ENCODE measurements at regions not wholly inside any gene's neighbourhood (a gene's known extent, or its start where the extent isn't known, plus 50 kb on each side); places are given as distances from the start of the nearest gene placed in this dataset.

DNA sequence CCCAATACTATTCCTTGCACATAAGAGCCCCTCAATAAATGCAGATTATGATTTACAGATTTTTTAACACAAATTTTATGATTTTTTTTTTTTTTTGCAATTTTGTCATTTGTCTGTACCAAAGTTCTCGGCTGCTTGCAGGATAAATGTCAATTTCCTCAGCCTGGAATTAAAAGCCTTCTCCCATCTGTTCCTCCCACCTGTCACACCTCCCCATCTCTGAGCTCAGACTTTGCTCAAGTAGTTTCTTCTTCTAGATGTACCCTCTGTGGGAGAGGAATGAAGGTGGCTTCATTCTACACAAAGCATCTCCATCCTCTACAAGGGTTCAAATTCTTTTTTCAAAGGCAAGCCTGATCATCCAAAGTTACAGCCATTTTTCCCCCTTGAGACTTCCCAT is 153.7 kb upstream of the GRAMD2B start:
- DNase-seq = no peak
- TF ChIP-seq, protein P1, sequence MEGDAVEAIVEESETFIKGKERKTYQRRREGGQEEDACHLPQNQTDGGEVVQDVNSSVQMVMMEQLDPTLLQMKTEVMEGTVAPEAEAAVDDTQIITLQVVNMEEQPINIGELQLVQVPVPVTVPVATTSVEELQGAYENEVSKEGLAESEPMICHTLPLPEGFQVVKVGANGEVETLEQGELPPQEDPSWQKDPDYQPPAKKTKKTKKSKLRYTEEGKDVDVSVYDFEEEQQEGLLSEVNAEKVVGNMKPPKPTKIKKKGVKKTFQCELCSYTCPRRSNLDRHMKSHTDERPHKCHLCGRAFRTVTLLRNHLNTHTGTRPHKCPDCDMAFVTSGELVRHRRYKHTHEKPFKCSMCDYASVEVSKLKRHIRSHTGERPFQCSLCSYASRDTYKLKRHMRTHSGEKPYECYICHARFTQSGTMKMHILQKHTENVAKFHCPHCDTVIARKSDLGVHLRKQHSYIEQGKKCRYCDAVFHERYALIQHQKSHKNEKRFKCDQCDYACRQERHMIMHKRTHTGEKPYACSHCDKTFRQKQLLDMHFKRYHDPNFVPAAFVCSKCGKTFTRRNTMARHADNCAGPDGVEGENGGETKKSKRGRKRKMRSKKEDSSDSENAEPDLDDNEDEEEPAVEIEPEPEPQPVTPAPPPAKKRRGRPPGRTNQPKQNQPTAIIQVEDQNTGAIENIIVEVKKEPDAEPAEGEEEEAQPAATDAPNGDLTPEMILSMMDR (conservative IDR thresholded peaks at IDR 0.05) = no peak
- Histone ChIP-seq H3K4me3 (ENCODE audit: low read length) (no peak overlapping the region), H3K36me3 (ENCODE audit: control insufficient read depth, insufficient read depth, low read length) (no peaks in the 10 kb centered on the region), H3K4me1 (ENCODE audit: control insufficient read depth, insufficient read depth, low read length) (no peaks in the 10 kb centered on the region), H3K27ac (ENCODE audit: low read depth, low read length) (no peak overlapping the region), H3K9me3 (ENCODE audit: control insufficient read depth, low read length) (peaks cover 10% of the 10 kb centered on the region), H3K9ac (ENCODE audit: extremely low read depth, low read length, poor library complexity, severe bottlenecking) (no peak overlapping the region), H3K27me3 (ENCODE audit: control insufficient read depth, insufficient read depth, low read length, poor library complexity, severe bottlenecking) (no peaks in the 10 kb centered on the region)
- Mint-ChIP-seq H3K27ac (no peak overlapping the region), H3K4me3 (no peak overlapping the region), H3K4me1 (no peaks in the 10 kb centered on the region), H3K36me3 (ENCODE audit: low read depth) (no peaks in the 10 kb centered on the region), H3K9me3 (no peaks in the 10 kb centered on the region), H3K27me3 (ENCODE audit: insufficient read depth) (peaks cover 2% of the 10 kb centered on the region)
- WGBS, 2 experiments (ENCODE audit: insufficient coverage in 1 of 2, insufficient read length in 1 of 2) = 95% methylated on average over 1 of the region's 1 CpG; no CpG with 5 or more reads in 1 of the 2 experiments

GRCh38 chr5:126271141-126271540 is 152.1 kb upstream of the GRAMD2B start:
- Histone ChIP-seq H3K9me3 (ENCODE audit: control insufficient read depth, low read length) (no peaks in the 10 kb centered on the region), H3K4me1 (ENCODE audit: control insufficient read depth, insufficient read depth, low read length) (no peaks in the 10 kb centered on the region), H3K27ac (ENCODE audit: low read depth, low read length) (no peak overlapping the region), H3K9ac (ENCODE audit: extremely low read depth, low read length, poor library complexity, severe bottlenecking) (no peak overlapping the region), H3K27me3 (ENCODE audit: control insufficient read depth, insufficient read depth, low read length, poor library complexity, severe bottlenecking) (no peaks in the 10 kb centered on the region), H3K4me3 (ENCODE audit: low read length) (no peak overlapping the region), H3K36me3 (ENCODE audit: control insufficient read depth, insufficient read depth, low read length) (no peaks in the 10 kb centered on the region)
- Mint-ChIP-seq H3K4me3 (no peak overlapping the region), H3K27me3 (ENCODE audit: insufficient read depth) (peaks cover 2% of the 10 kb centered on the region), H3K9me3 (no peaks in the 10 kb centered on the region), H3K36me3 (ENCODE audit: low read depth) (no peaks in the 10 kb centered on the region), H3K27ac (no peak overlapping the region), H3K4me1 (no peaks in the 10 kb centered on the region)
- DNase-seq = no peak
- TF ChIP-seq, protein P1 (conservative IDR thresholded peaks at IDR 0.05) = no peak
- 94 to 100% methylated on average over 1 to 3 of the region's 3 CpGs for WGBS, 2 experiments (ENCODE audit: insufficient coverage in 1 of 2, insufficient read length in 1 of 2)

DNA sequence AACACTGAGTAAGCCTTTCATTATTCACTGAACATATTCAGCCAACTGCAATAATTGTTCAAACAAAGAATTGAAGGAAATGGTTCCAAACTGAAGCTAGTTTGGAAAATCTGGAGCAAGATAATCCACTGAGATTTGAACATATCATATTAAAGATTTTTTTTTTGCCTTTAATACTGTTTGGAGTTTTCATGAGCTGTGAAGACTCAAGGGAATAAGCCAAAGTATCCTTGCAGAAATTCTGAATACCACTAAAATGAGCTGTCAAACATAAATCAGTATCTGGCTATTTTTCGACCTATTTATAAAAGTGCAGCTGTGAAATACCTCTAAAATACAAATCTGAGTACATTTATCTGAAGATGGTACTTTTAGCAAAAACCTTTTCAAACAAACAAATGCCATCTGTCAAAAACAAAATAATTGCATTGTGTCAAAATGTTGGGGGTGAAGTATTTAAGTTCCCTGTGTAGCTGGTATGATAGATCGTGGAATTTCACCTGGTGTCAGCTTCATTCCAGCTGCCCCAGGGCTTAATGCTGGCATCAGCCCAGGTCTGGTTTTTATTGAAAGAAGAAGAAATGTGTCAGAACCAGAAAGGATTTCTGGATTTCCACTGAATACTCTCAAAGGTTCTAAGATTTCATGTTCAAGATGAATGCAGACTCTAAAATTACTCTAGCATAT is 149.0 kb upstream of the GRAMD2B start:
- WGBS, 2 experiments (ENCODE audit: insufficient coverage in 1 of 2, insufficient read length in 1 of 2) = 85 to 89% methylated on average over 1 to 2 of the region's 2 CpGs
- Mint-ChIP-seq H3K4me3 (no peak overlapping the region), H3K9me3 (no peaks in the 10 kb centered on the region), H3K36me3 (ENCODE audit: low read depth) (no peaks in the 10 kb centered on the region), H3K27ac (no peak overlapping the region), H3K4me1 (no peaks in the 10 kb centered on the region), H3K27me3 (ENCODE audit: insufficient read depth) (peaks cover 2% of the 10 kb centered on the region)
- H3K4me1 ChIP-seq (ENCODE audit: control insufficient read depth, insufficient read depth, low read length) = no peaks in the 10 kb centered on the region
- H3K9ac ChIP-seq (ENCODE audit: extremely low read depth, low read length, poor library complexity, severe bottlenecking) = no peak overlapping the region
- H3K9me3 ChIP-seq (ENCODE audit: control insufficient read depth, low read length) = no peaks in the 10 kb centered on the region
- no peaks in the 10 kb centered on the region for H3K27me3 ChIP-seq (ENCODE audit: control insufficient read depth, insufficient read depth, low read length, poor library complexity, severe bottlenecking)
- DNase-seq = no peak
- H3K27ac ChIP-seq (ENCODE audit: low read depth, low read length) = no peak overlapping the region
- no peaks in the 10 kb centered on the region for H3K36me3 ChIP-seq (ENCODE audit: control insufficient read depth, insufficient read depth, low read length)
- TF ChIP-seq, protein P1 (conservative IDR thresholded peaks at IDR 0.05) = no peak
- no peak overlapping the region for H3K4me3 ChIP-seq (ENCODE audit: low read length)
